HG02885 (cell line): ENCODE measurements at regions not wholly inside any gene's neighbourhood (a gene's known extent, or its start where the extent isn't known, plus 50 kb on each side); places are given as distances from the start of the nearest gene placed in this dataset.
"Not testable (repeated sequence)": the region's sequence is repeated elsewhere in the genome, so short reads cannot be mapped to it uniquely, and the experiment has no call there.

Source experiments
- ATAC-seq: cut with Tn5 transposase; IDR thresholded peaks from one replicate; pipeline ENCODE4 v1.9.1; 2021; ENCODE audit warnings: mild to moderate bottlenecking; ENCODE audit not compliant: unreplicated experiment, poor library complexity

DNA sequence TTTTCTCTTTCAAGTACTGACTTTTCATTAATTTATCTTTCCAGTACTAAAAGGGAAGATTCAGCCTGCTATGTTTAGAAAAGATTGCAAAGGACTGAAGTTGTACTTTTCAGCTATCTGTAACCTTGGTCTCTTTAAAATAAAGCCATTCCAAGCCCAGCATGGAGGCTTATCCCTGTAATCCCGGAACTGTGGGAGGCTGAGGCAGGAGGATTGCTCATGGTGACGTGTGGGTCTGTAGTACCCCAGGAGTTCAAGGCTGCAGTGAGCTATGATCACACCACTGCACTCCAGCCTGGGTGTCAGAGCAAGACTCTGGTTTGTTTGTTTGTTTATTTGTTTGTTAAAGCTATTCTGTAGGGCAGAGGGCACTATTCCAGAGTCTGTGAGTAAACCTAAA lies 50.6 kb upstream of the TMEM170B start:
- ATAC-seq: no peak

GRCh38 chr6:11486486-11486885 lies 51.1 kb upstream of the TMEM170B start:
- no peak for ATAC-seq

DNA sequence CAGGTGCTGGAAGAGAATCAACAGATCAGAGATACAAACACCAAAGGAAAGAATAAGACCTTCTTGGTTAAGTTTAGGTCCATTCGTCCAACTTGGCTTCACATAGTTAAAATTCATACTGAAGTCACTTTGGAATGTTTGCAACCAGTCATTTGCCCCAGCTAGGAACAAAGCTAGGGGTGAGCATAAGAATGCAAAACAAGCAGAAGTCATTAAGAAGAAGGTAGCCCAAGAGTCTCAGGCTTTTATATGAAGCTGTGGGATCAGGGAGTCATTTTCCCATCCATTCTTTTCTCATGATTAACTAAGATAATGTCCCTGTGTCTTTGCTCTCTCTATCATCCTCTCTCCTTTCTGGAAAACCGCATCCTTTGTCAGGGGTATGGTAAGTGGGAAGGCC lies 51.5 kb upstream of the TMEM170B start:
- no peak for ATAC-seq

DNA sequence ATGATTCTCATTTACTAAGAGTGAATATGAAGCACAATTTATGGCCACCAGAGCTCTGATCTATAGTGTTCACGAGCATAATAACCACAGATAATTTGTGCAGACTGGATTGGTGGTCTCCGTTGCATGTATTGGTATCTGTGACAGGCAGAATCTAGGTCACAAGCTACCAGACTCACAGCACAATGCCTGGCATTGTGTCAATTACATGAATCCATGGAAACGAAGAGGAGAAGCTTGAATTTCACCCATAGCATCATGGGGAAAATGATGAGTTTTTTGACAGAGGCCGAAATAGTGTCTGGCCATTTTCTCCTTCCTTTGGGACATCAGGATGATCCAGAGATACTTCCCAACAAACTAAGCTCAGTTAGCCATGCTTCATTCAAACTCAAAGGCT lies 52.3 kb upstream of the TMEM170B start:
- ATAC-seq: no peak

- ATAC-seq: no peak
These were observed 53.1 kb upstream of the TMEM170B start for GRCh38 chr6:11484441-11484840.

GRCh38 chr6:11482616-11483015 lies 54.9 kb upstream of the TMEM170B start:
- no peak for ATAC-seq

- no peak for ATAC-seq
These were observed 57.0 kb upstream of the TMEM170B start for GRCh38 chr6:11480541-11480940.

DNA sequence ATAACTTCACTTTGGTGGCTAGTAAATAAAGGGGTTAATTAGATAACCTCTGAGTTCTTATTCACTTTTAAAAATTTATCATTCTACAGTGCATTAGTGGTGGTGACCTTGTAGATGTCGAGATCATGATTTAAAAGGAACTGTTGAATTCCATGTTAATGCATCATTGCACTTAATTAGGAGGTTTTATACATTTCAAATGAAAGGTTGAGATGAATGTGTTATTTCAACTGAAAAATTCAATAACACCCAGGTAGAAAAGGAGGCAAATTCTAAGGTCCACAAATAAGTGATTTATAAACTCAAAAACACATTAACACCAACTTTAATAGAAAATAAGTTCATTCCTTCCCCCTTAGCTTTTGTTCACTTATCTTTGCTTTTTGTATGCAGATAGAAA lies 58.3 kb upstream of the TMEM170B start:
- no peak for ATAC-seq

GRCh38 chr6:11478586-11478985 lies 59.0 kb upstream of the TMEM170B start:
- ATAC-seq: no peak

DNA sequence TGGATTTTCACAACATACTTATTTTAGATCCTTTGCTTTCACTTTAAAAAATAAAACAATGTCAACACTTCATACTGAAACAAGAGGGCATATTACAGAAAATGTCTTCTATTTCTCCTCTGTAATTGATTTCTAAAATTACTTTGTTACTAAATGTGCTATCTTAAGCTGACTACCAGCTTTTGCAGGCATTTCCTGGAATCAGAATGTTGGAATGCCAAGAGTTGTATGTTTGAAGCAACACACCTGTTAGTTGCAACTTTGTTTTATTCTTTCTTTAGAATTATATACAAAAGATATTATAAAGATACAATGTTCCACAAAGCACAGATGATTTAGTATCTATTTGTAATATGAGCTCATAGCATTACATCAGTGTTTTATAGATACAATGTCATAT lies 62.5 kb upstream of the TMEM170B start:
- no peak for ATAC-seq

- no peak for ATAC-seq
These were observed 64.4 kb upstream of the TMEM170B start for GRCh38 chr6:11473008-11473740.

DNA sequence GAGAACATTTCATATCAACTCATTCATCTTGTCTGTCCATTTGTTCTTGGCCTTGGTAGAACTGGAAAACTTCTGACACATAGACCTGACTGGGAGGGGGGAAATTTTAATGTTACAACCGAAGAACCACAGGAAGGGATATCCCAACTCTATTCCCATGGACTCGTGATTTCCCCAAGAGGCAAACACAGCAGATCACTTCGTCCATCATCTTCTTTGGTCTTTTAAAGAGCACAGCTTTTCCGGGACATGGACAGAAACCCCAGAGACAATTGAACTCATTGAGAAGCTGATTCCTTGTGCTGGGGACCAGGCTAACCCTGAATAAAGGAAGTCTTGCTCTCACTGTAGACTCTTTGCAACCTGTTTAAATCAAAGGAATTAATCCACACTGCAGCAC lies 66.3 kb upstream of the TMEM170B start:
- no peak for ATAC-seq

GRCh38 chr6:11469684-11470083 lies 67.9 kb upstream of the TMEM170B start:
- ATAC-seq: no peak

DNA sequence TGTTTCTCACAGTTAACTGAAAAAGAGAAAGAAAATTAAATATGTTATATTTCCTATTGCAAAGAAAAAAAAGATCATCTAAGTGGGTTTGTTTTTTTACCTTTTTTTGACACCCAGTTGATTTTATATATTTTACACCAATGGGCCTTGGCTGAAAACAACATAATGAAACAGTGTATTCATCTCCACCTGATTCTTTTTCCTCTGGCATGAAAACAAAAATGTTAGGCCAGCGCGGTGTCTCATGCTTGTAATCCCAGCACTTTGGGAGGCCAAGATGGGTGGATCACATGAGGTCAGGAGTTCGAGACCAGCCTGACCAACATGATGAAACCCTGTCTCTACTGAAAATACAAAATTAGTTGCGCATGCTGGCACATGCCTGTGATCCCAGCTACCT lies 69.3 kb upstream of the TMEM170B start:
- ATAC-seq: not testable (repeated sequence)

GRCh38 chr6:11467364-11467763 lies 70.2 kb upstream of the TMEM170B start:
- peak; percentile 65 for ATAC-seq

DNA sequence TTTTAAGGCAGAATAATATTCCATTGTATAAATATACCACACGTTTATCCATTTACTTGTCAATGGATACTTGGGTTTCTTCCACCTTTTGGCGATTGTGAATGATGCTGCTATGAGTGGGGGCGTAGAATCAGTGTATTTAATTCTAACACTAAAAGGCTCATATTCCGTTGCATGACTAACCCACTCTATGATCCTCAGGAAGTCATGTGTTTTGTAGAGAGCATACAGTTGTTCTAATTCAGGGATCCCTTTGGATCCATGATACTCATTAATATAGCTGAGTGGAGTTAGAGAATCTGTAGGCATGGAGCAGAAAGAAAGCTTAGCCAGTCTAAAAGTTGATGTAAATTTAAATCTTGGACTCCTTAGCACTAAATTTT lies 74.2 kb upstream of the TMEM170B start:
- no peak for ATAC-seq

GRCh38 chr6:11462742-11463397 lies 74.7 kb upstream of the TMEM170B start:
- ATAC-seq: no peak

- ATAC-seq: peak; percentile 83
These were observed 76.5 kb upstream of the TMEM170B start for GRCh38 chr6:11460837-11461661.

GRCh38 chr6:11460001-11460668 lies 77.4 kb upstream of the TMEM170B start:
- ATAC-seq: no peak

- ATAC-seq: peak; percentile 53
These were observed 78.4 kb upstream of the TMEM170B start for GRCh38 chr6:11459079-11459610.
